ENCODE measurements at regions not wholly inside any gene's neighbourhood (a gene's known extent, or its start where the extent isn't known, plus 50 kb on each side); places are given as distances from the start of the nearest gene placed in this dataset.

DNA sequence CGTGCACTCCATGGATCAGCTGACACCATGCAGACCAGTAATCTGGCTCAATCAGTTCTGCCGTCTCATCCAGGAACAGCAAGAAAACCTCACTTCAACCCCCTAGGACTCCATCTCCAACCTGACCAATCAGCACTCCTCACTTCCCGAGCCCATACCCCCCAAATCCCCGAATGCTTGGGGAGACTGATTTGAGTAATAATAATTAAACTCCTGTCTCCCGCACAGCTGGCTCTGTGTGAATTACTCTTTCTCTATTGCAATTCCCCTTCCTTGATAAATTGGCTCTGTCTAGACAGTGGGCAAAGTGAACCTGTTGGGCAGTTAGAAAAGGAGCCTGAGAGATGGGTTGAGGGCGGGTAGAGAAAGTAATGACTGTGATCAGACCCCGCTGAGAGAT is 320.0 kb downstream of the HAPSTR1 start:
- TF ChIP-seq, protein P1, sequence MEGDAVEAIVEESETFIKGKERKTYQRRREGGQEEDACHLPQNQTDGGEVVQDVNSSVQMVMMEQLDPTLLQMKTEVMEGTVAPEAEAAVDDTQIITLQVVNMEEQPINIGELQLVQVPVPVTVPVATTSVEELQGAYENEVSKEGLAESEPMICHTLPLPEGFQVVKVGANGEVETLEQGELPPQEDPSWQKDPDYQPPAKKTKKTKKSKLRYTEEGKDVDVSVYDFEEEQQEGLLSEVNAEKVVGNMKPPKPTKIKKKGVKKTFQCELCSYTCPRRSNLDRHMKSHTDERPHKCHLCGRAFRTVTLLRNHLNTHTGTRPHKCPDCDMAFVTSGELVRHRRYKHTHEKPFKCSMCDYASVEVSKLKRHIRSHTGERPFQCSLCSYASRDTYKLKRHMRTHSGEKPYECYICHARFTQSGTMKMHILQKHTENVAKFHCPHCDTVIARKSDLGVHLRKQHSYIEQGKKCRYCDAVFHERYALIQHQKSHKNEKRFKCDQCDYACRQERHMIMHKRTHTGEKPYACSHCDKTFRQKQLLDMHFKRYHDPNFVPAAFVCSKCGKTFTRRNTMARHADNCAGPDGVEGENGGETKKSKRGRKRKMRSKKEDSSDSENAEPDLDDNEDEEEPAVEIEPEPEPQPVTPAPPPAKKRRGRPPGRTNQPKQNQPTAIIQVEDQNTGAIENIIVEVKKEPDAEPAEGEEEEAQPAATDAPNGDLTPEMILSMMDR (IDR thresholded peaks at IDR 0.05; ENCODE audit: insufficient read depth, low read length, poor library complexity, severe bottlenecking) = no peak
- TF ChIP-seq EZH2phosphoT487 (conservative IDR thresholded peaks at IDR 0.05; ENCODE audit: low read length) = no peak
